ENCODE measurements at regions not wholly inside any gene's neighbourhood (a gene's known extent, or its start where the extent isn't known, plus 50 kb on each side); places are given as distances from the start of the nearest gene placed in this dataset.
A peak's percentile ranks its signal among the peaks of the same experiment; 100 is the strongest.
"Not testable (repeated sequence)": the region's sequence is repeated elsewhere in the genome, so short reads cannot be mapped to it uniquely, and the experiment has no call there.

- H3K27ac ChIP-seq: peak overlapping the region in 1 of 21 experiments; percentile 43
- H3K4me3 ChIP-seq: no peak overlapping the region
Observed at GRCh38 chr1:198809247-198809646, 170.4 kb downstream of the PTPRC start.

- no peak overlapping the region for H3K4me3 ChIP-seq
Observed at GRCh38 chr1:198811449-198811848, 172.6 kb downstream of the PTPRC start.

GRCh38 chr1:198823626-198824025 lies 184.8 kb downstream of the PTPRC start:
- H3K4me3 ChIP-seq: no peak overlapping the region
- H3K27ac ChIP-seq: no peak overlapping the region

More at GRCh38 chr1:198811449-198811848, 172.6 kb downstream of the PTPRC start:
- H3K27ac ChIP-seq: no peak overlapping the region

- Histone ChIP-seq H3K4me3 (no peak overlapping the region), H3K27ac (no peak overlapping the region)
Observed at GRCh38 chr1:198825254-198825653, 186.4 kb downstream of the PTPRC start.

GRCh38 chr1:198829356-198829755 lies 190.5 kb downstream of the PTPRC start:
- no peak overlapping the region for H3K4me3 ChIP-seq
- H3K27ac ChIP-seq: no peak overlapping the region

- H3K4me3 ChIP-seq: no peak overlapping the region
- H3K27ac ChIP-seq: no peak overlapping the region
Observed at GRCh38 chr1:198829944-198830343, 191.1 kb downstream of the PTPRC start.

- Histone ChIP-seq H3K4me3 (no peak overlapping the region), H3K27ac (no peak overlapping the region)
Observed at GRCh38 chr1:198830412-198830811, 191.6 kb downstream of the PTPRC start.

- Histone ChIP-seq H3K4me3 (no peak overlapping the region), H3K27ac (no peak overlapping the region)
Observed at GRCh38 chr1:198833706-198834503, 195.1 kb downstream of the PTPRC start.

GRCh38 chr1:198837278-198838021 lies 198.6 kb downstream of the PTPRC start:
- Histone ChIP-seq H3K27ac (no peak overlapping the region), H3K4me3 (no peak overlapping the region)

- no peak overlapping the region for H3K27ac ChIP-seq
- no peak overlapping the region for H3K4me3 ChIP-seq
Observed at GRCh38 chr1:198838022-198838342, 199.1 kb downstream of the PTPRC start.

GRCh38 chr1:198841477-198841876 lies 202.6 kb downstream of the PTPRC start:
- H3K27ac ChIP-seq: no peak overlapping the region
- H3K4me3 ChIP-seq: no peak overlapping the region

GRCh38 chr1:198842686-198843085 lies 203.8 kb downstream of the PTPRC start:
- no peak overlapping the region for H3K4me3 ChIP-seq
- H3K27ac ChIP-seq: no peak overlapping the region

- Histone ChIP-seq H3K27ac (no peak overlapping the region), H3K4me3 (no peak overlapping the region)
Observed at GRCh38 chr1:198845271-198845670, 206.4 kb downstream of the PTPRC start.

GRCh38 chr1:198845851-198846250 lies 207.0 kb downstream of the PTPRC start:
- Histone ChIP-seq H3K27ac (no peak overlapping the region), H3K4me3 (no peak overlapping the region)

- no peak overlapping the region for H3K27ac ChIP-seq
- no peak overlapping the region for H3K4me3 ChIP-seq
Observed at GRCh38 chr1:198846556-198846955, 207.7 kb downstream of the PTPRC start.

- Histone ChIP-seq H3K27ac (no peak overlapping the region), H3K4me3 (no peak overlapping the region)
Observed at GRCh38 chr1:198848206-198848605, 209.4 kb downstream of the PTPRC start.

GRCh38 chr1:198848649-198849048 lies 209.8 kb downstream of the PTPRC start:
- no peak overlapping the region for H3K27ac ChIP-seq
- H3K4me3 ChIP-seq: no peak overlapping the region

GRCh38 chr1:198849093-198849492 lies 210.3 kb downstream of the PTPRC start:
- H3K4me3 ChIP-seq: no peak overlapping the region
- no peak overlapping the region for H3K27ac ChIP-seq

GRCh38 chr1:198850196-198850595 lies 211.4 kb downstream of the PTPRC start:
- Histone ChIP-seq H3K27ac (no peak overlapping the region), H3K4me3 (no peak overlapping the region)

- not testable (repeated sequence) for H3K4me3 ChIP-seq, H3K27ac ChIP-seq
Observed at GRCh38 chr1:198850966-198851365, 212.1 kb downstream of the PTPRC start.

GRCh38 chr1:198856601-198857000 lies 217.8 kb downstream of the PTPRC start:
- Histone ChIP-seq H3K27ac (no peak overlapping the region), H3K4me3 (no peak overlapping the region)
